ENCODE measurements at regions not wholly inside any gene's neighbourhood (a gene's known extent, or its start where the extent isn't known, plus 50 kb on each side); places are given as distances from the start of the nearest gene placed in this dataset.

DNA sequence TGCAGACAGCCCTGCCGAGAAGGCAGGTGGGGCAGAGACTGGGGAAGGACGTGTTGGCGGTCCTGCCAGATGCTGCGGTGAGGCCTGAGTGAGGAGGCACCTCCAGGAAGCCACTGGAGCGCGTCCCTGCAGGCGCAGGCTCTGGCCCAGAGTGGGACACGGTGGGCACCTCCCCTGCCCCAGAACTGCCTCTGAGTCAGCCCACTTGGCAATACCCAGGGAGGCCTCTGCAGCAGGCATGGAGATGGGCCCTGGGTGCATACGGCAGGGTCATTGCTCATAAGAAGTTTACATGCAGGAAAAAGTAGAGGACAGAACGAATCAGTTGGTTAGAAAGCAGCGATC, 195.9 kb downstream of the TFCP2L1 start:
- TF ChIP-seq, protein P1, sequence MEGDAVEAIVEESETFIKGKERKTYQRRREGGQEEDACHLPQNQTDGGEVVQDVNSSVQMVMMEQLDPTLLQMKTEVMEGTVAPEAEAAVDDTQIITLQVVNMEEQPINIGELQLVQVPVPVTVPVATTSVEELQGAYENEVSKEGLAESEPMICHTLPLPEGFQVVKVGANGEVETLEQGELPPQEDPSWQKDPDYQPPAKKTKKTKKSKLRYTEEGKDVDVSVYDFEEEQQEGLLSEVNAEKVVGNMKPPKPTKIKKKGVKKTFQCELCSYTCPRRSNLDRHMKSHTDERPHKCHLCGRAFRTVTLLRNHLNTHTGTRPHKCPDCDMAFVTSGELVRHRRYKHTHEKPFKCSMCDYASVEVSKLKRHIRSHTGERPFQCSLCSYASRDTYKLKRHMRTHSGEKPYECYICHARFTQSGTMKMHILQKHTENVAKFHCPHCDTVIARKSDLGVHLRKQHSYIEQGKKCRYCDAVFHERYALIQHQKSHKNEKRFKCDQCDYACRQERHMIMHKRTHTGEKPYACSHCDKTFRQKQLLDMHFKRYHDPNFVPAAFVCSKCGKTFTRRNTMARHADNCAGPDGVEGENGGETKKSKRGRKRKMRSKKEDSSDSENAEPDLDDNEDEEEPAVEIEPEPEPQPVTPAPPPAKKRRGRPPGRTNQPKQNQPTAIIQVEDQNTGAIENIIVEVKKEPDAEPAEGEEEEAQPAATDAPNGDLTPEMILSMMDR (IDR thresholded peaks at IDR 0.05; ENCODE audit: extremely low read depth, missing control alignments) = no peak
- no peak for DNase-seq (ENCODE audit: low spot score)

DNA sequence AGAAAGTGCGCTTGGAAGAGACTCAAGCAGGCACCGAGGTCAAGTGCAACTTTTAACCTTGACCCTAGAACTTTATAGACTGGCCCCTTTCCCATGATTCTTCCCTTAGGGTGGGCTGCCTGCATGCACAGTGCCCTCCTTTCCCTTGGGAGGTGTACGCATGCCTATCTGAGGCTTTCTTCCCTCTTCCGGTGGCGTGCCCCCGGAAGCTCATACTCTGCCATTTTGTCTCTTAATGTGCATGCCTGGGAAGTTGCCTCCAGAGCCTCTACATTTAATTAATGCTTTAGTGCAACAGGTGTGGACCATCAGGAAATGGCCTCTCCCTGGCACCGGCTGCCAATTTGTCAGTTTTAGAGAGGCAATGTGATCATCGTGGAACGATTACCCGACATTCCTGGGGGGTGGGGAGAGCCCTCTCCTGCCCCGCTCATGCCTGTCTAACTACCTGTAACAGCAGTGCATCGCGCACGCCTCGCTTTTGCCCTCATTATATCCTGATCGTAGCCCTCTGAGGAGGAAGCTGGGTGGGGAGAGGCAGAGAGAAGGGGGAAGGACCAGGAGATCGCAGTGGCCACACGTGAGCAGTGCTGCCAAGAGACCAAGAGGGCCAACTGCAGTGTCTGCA, 194.8 kb downstream of the TFCP2L1 start:
- no peak for DNase-seq (ENCODE audit: low spot score)
- TF ChIP-seq, protein P1 (IDR thresholded peaks at IDR 0.05; ENCODE audit: extremely low read depth, missing control alignments) = no peak

DNA sequence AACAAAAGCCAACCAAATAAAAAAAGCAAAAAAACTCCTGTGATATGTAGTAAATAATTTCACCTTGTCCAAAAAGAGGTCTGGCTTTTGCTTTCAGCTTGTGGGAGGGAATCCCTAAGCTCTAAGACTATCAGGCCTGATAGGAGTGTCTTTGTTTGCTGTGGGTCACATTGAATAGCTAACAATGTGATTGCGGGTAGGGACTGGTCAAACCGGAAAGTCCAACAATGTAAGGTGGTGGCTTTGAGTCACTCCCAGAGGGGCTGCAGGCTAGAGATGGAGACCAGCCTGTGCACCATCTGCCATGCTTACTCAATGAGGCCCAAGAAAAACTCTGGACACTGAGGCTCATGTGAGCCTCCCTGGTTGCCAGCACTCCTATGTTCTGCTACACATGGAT, 192.9 kb downstream of the TFCP2L1 start:
- no peak for DNase-seq (ENCODE audit: low spot score)

GRCh38 chr2:121093692-121094091, 191.3 kb downstream of the TFCP2L1 start:
- DNase-seq (ENCODE audit: low spot score) = no peak
- TF ChIP-seq, protein P1 (IDR thresholded peaks at IDR 0.05; ENCODE audit: extremely low read depth, missing control alignments) = no peak

More for the DNA sequence above, 192.9 kb downstream of the TFCP2L1 start:
- TF ChIP-seq, protein P1 (IDR thresholded peaks at IDR 0.05; ENCODE audit: extremely low read depth, missing control alignments) = no peak

- DNase-seq (ENCODE audit: low spot score) = no peak
- TF ChIP-seq, protein P1 (IDR thresholded peaks at IDR 0.05; ENCODE audit: extremely low read depth, missing control alignments) = no peak
Observed at GRCh38 chr2:121094101-121094500, 190.9 kb downstream of the TFCP2L1 start.

DNA sequence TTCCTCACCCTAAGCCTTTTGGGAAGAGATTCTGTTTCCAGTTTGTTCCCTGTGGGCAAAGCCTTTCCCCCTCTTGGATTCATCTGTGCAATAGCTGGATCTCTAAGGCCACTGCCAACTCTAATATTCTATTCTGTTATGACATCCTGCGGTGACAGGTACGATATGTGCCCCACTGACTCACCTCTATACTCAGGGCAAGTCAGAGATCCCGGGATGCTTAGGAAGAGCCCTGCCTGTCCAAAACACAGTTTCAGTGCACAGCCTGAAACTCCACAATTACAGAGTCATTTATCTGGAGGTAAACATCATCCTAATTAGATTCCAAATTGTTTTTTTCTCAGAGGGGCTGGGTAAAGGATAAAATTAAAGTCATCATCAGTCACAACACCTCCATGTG, 190.2 kb downstream of the TFCP2L1 start:
- DNase-seq (ENCODE audit: low spot score) = no peak
- TF ChIP-seq, protein P1 (IDR thresholded peaks at IDR 0.05; ENCODE audit: extremely low read depth, missing control alignments) = no peak

DNA sequence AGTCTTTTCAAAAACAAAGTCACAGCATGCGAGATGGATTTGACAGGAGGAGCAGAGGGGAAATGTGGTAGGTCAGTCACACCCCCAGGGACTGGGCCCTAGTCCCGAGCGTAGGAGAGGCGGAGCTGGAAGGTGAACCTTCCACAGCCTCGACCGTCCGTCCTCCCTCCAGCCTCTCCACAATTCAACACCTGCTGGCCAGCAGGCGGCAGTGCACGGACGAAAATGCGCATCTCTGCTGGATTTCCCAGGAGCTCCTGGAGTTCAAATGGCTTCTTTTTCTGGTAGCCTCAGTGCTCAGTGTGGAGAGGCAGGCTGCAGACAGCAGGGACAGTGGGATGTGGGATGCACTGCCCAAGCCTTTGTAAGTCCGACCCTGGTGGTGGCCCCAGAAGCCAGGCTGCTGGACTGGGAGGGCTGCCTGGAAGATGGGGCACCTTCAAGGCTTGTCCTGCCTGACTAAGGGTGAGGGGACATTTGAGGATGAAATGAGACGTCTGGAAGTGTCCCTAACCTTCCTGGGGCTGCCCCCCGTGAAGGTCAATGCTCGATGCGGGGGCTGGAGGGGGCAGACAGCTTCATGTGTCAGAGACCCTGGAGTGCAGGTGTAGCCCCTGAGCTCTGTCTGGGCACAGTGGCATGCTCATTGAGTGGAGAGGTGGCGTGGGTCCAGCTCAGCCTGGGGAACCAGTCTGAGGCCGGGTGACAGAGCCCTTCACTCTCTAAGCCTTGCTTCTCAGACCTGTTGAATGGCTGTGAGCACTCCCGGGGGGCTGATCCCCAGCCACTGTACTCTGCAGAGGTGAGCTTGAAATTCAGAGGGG, 189.5 kb downstream of the TFCP2L1 start:
- peak; percentile 66 for DNase-seq (ENCODE audit: low spot score)
- TF ChIP-seq, protein P1 (IDR thresholded peaks at IDR 0.05; ENCODE audit: extremely low read depth, missing control alignments) = peak; percentile 51

Measured in GM20000 (cell line).